ENCODE measurements at regions not wholly inside any gene's neighbourhood (a gene's known extent, or its start where the extent isn't known, plus 50 kb on each side); places are given as distances from the start of the nearest gene placed in this dataset.
A peak's percentile ranks its signal among the peaks of the same experiment; 100 is the strongest.

- TF ChIP-seq CTCF (IDR thresholded peaks at IDR 0.05) (peak in 1 of 4 experiments; percentile 23), POLR2A (IDR thresholded peaks at IDR 0.05) (no peak), EP300 (IDR thresholded peaks at IDR 0.05) (no peak)
Measured at GRCh38 chr12:66903782-66904396, 225.0 kb upstream of the GRIP1 start.
